ENCODE measurements at regions not wholly inside any gene's neighbourhood (a gene's known extent, or its start where the extent isn't known, plus 50 kb on each side); places are given as distances from the start of the nearest gene placed in this dataset.
"Not testable (repeated sequence)": the region's sequence is repeated elsewhere in the genome, so short reads cannot be mapped to it uniquely, and the experiment has no call there.

- H3K4me3 ChIP-seq (ENCODE audit: low read depth in 1 of 2, low read length in 2 of 2): no peak overlapping the region
- no peak for DNase-seq
- no peaks in the 10 kb centered on the region for H3K79me2 ChIP-seq (ENCODE audit: insufficient read depth, low read length)
- H3K9me3 ChIP-seq (ENCODE audit: insufficient read depth, low read length, severe bottlenecking): no peaks in the 10 kb centered on the region
- ATAC-seq (ENCODE audit: insufficient read depth, low read depth): no peak
- no peaks in the 10 kb centered on the region for H4K20me1 ChIP-seq (ENCODE audit: insufficient read depth, low read length)
- no peaks in the 10 kb centered on the region for H3K27me3 ChIP-seq (ENCODE audit: insufficient read depth, low read length, poor library complexity)
- TF ChIP-seq, protein P1, sequence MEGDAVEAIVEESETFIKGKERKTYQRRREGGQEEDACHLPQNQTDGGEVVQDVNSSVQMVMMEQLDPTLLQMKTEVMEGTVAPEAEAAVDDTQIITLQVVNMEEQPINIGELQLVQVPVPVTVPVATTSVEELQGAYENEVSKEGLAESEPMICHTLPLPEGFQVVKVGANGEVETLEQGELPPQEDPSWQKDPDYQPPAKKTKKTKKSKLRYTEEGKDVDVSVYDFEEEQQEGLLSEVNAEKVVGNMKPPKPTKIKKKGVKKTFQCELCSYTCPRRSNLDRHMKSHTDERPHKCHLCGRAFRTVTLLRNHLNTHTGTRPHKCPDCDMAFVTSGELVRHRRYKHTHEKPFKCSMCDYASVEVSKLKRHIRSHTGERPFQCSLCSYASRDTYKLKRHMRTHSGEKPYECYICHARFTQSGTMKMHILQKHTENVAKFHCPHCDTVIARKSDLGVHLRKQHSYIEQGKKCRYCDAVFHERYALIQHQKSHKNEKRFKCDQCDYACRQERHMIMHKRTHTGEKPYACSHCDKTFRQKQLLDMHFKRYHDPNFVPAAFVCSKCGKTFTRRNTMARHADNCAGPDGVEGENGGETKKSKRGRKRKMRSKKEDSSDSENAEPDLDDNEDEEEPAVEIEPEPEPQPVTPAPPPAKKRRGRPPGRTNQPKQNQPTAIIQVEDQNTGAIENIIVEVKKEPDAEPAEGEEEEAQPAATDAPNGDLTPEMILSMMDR (IDR thresholded peaks at IDR 0.05; ENCODE audit: borderline replicate concordance, extremely low read depth, low read length, poor library complexity, severe bottlenecking): no peak
- TF ChIP-seq EZH2 (IDR thresholded peaks at IDR 0.05; ENCODE audit: borderline replicate concordance, low read depth, low read length, severe bottlenecking): no peak
- no peak overlapping the region for H3K4me2 ChIP-seq (ENCODE audit: insufficient read depth, low read length)
- H2AFZ ChIP-seq (ENCODE audit: low read depth, low read length): no peak overlapping the region
- no peaks in the 10 kb centered on the region for H3K36me3 ChIP-seq (ENCODE audit: insufficient read depth, low read length)
- H3K9ac ChIP-seq (ENCODE audit: low read depth, low read length): no peak overlapping the region
- no peaks in the 10 kb centered on the region for H3K4me1 ChIP-seq (ENCODE audit: insufficient read depth, low read length)
- no peak overlapping the region for H3K27ac ChIP-seq (ENCODE audit: low read length)
These were observed 195.0 kb downstream of the SPATA31A6 start for GRCh38 chr9:42378418-42378815.

GRCh38 chr9:42379602-42380001 is 196.1 kb downstream of the SPATA31A6 start:
- not testable (repeated sequence) for H3K4me1 ChIP-seq (ENCODE audit: insufficient read depth, low read length); H3K27me3 ChIP-seq (ENCODE audit: insufficient read depth, low read length, poor library complexity); H3K9me3 ChIP-seq (ENCODE audit: insufficient read depth, low read length, severe bottlenecking); H3K79me2 ChIP-seq (ENCODE audit: insufficient read depth, low read length); H3K36me3 ChIP-seq (ENCODE audit: insufficient read depth, low read length); ATAC-seq (ENCODE audit: insufficient read depth, low read depth); H3K9ac ChIP-seq (ENCODE audit: low read depth, low read length); H2AFZ ChIP-seq (ENCODE audit: low read depth, low read length); DNase-seq; H3K27ac ChIP-seq (ENCODE audit: low read length); H4K20me1 ChIP-seq (ENCODE audit: insufficient read depth, low read length); H3K4me2 ChIP-seq (ENCODE audit: insufficient read depth, low read length); H3K4me3 ChIP-seq (ENCODE audit: low read depth in 1 of 2, low read length in 2 of 2)

GRCh38 chr9:42384585-42384984 is 201.1 kb downstream of the SPATA31A6 start:
- H2AFZ ChIP-seq (ENCODE audit: low read depth, low read length); H3K27ac ChIP-seq (ENCODE audit: low read length); H3K79me2 ChIP-seq (ENCODE audit: insufficient read depth, low read length); H4K20me1 ChIP-seq (ENCODE audit: insufficient read depth, low read length); H3K9ac ChIP-seq (ENCODE audit: low read depth, low read length); H3K4me3 ChIP-seq (ENCODE audit: low read depth in 1 of 2, low read length in 2 of 2); H3K36me3 ChIP-seq (ENCODE audit: insufficient read depth, low read length); H3K4me2 ChIP-seq (ENCODE audit: insufficient read depth, low read length); DNase-seq; ATAC-seq (ENCODE audit: insufficient read depth, low read depth); H3K4me1 ChIP-seq (ENCODE audit: insufficient read depth, low read length); H3K9me3 ChIP-seq (ENCODE audit: insufficient read depth, low read length, severe bottlenecking); H3K27me3 ChIP-seq (ENCODE audit: insufficient read depth, low read length, poor library complexity): not testable (repeated sequence)

DNA sequence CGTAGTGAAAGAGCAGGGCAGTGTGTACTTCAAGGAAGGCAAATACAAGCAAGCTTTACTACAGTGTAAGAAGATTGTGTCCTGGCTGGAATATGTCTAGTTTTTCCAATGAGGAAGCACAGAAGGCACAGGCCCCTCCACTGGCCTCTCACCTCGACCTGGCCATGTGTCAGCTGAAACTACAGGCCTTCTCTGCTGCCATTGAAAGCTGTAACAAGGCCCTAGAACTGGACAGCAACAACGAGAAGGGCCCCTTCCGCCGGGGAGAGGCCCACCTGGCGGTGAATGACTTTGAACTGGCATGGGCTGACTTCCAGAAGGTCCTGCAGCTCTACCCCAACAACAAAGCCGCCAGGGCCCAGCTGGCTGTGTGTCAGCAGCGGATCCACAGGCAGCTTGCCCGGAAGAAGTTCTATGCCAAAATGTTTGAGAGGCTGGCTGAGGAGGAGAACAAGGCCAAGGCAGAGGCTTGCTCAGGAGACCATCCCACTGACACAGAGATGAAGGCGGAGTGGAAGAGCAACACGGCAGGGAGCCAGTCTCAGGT is 202.2 kb downstream of the SPATA31A6 start:
- not testable (repeated sequence) for H2AFZ ChIP-seq (ENCODE audit: low read depth, low read length); H3K36me3 ChIP-seq (ENCODE audit: insufficient read depth, low read length); H3K27me3 ChIP-seq (ENCODE audit: insufficient read depth, low read length, poor library complexity); H3K4me2 ChIP-seq (ENCODE audit: insufficient read depth, low read length); H3K4me1 ChIP-seq (ENCODE audit: insufficient read depth, low read length); H3K27ac ChIP-seq (ENCODE audit: low read length); ATAC-seq (ENCODE audit: insufficient read depth, low read depth); H3K79me2 ChIP-seq (ENCODE audit: insufficient read depth, low read length); DNase-seq; H3K9ac ChIP-seq (ENCODE audit: low read depth, low read length); H3K9me3 ChIP-seq (ENCODE audit: insufficient read depth, low read length, severe bottlenecking); H4K20me1 ChIP-seq (ENCODE audit: insufficient read depth, low read length); H3K4me3 ChIP-seq (ENCODE audit: low read depth in 1 of 2, low read length in 2 of 2)

GRCh38 chr9:42386477-42386876 is 203.0 kb downstream of the SPATA31A6 start:
- H3K4me1 ChIP-seq (ENCODE audit: insufficient read depth, low read length): no peaks in the 10 kb centered on the region
- TF ChIP-seq EZH2 (IDR thresholded peaks at IDR 0.05; ENCODE audit: borderline replicate concordance, low read depth, low read length, severe bottlenecking): no peak
- TF ChIP-seq, protein P1 (IDR thresholded peaks at IDR 0.05; ENCODE audit: borderline replicate concordance, extremely low read depth, low read length, poor library complexity, severe bottlenecking): no peak
- no peak overlapping the region for H3K27ac ChIP-seq (ENCODE audit: low read length)
- H3K9ac ChIP-seq (ENCODE audit: low read depth, low read length): no peak overlapping the region
- H3K79me2 ChIP-seq (ENCODE audit: insufficient read depth, low read length): no peaks in the 10 kb centered on the region
- H3K36me3 ChIP-seq (ENCODE audit: insufficient read depth, low read length): no peaks in the 10 kb centered on the region
- H3K4me3 ChIP-seq (ENCODE audit: low read depth in 1 of 2, low read length in 2 of 2): no peak overlapping the region
- no peaks in the 10 kb centered on the region for H3K27me3 ChIP-seq (ENCODE audit: insufficient read depth, low read length, poor library complexity)
- no peak overlapping the region for H2AFZ ChIP-seq (ENCODE audit: low read depth, low read length)
- no peaks in the 10 kb centered on the region for H4K20me1 ChIP-seq (ENCODE audit: insufficient read depth, low read length)
- ATAC-seq (ENCODE audit: insufficient read depth, low read depth) (no peak), DNase-seq (no peak)
- H3K9me3 ChIP-seq (ENCODE audit: insufficient read depth, low read length, severe bottlenecking): no peaks in the 10 kb centered on the region
- H3K4me2 ChIP-seq (ENCODE audit: insufficient read depth, low read length): no peak overlapping the region

Measured in DND-41 (cell line).